Erythroblast (primary cell): ENCODE measurements at regions not wholly inside any gene's neighbourhood (a gene's known extent, or its start where the extent isn't known, plus 50 kb on each side); places are given as distances from the start of the nearest gene placed in this dataset.

Experiments
- DNase-seq, 2 experiments: peaks; one replicate each; lab custom pipeline; 2025; lab: John Stamatoyannopoulos, UW
- GATA1 ChIP-seq: IDR thresholded peaks from 2 replicates; pipeline ENCODE4 v1.6.1; 2011; ENCODE audit warnings: low read depth, mild to moderate bottlenecking, control low read depth, low read length, moderate library complexity
- POLR2A ChIP-seq: IDR thresholded peaks from 2 replicates; pipeline ENCODE4 v1.6.1; 2011; ENCODE audit warnings: mild to moderate bottlenecking, low read length

- no peak for DNase-seq
- TF ChIP-seq GATA1 = no peak
- TF ChIP-seq POLR2A = no peak
Observed at GRCh38 chr11:41851743-41852142, 392.3 kb upstream of the LRRC4C start.

- DNase-seq = no peak
- TF ChIP-seq GATA1 (no peak), POLR2A (no peak)
Observed at GRCh38 chr11:41861838-41862237, 402.4 kb upstream of the LRRC4C start.

- no peak for DNase-seq
Observed at GRCh38 chr11:41866525-41866924, 407.1 kb upstream of the LRRC4C start.

DNA sequence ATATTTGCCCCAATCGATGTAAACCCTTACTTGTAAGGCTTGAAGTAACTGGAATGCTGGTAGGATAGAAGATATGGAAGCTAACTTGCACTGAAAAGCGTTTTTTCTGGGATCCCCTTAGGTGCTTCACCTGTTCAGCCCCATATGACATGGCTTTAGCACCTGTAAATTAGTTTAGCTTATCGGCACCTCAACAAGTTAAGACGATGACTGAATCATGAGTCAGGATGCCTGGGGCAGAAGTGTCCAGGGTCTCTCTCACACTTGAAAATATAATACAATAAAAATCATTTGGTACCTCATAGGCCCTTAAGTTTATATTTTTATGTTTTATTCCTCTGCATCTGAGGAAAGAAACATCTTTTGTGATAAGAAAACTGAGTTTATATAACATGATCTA, 409.2 kb upstream of the LRRC4C start:
- TF ChIP-seq GATA1 (no peak), POLR2A (no peak)
- no peak for DNase-seq

More at GRCh38 chr11:41866525-41866924, 407.1 kb upstream of the LRRC4C start:
- TF ChIP-seq POLR2A (no peak), GATA1 (no peak)

GRCh38 chr11:41872426-41872825, 413.0 kb upstream of the LRRC4C start:
- DNase-seq = no peak
- TF ChIP-seq GATA1 (no peak), POLR2A (no peak)

GRCh38 chr11:41872870-41873269, 413.4 kb upstream of the LRRC4C start:
- TF ChIP-seq POLR2A (no peak), GATA1 (no peak)
- DNase-seq = no peak

DNA sequence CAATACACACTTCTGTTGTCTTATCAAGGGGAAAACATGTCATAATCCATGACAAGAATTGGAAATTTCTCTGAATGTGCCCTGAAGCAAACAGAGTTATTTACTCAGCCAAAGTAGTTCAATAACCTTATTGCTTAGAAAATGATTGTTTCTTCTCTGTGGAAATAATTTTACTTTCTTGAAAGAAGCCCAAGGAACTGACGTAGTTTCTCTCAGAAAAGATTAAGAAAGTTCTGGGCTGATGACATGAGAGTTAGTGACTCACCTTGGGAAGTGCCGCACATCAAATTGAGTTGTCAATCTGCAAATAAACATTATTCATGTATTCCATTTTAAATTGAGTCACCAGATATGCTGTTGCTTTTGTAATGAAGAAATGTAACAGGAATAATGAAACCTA, 418.6 kb upstream of the LRRC4C start:
- TF ChIP-seq POLR2A (no peak), GATA1 (no peak)
- no peak for DNase-seq

DNA sequence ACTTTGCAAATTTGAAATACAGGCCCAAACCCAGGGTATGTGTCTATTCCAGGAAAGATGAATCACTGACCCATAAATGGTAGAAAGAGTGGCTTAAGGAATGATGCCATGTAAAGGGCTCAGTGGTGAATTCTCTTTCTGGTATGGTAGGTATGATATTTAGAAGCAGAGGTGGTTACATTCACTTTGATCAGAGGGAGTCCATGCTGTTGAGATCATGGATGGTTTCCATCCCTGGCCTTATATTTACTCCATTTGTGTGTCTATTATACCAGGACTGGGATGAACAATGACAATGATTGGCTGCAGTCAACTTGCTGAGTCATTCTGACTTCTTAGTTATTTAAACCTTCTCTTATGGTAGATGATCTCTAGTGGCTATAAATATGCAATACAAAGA, 419.8 kb upstream of the LRRC4C start:
- TF ChIP-seq POLR2A (no peak), GATA1 (no peak)
- DNase-seq = no peak

DNA sequence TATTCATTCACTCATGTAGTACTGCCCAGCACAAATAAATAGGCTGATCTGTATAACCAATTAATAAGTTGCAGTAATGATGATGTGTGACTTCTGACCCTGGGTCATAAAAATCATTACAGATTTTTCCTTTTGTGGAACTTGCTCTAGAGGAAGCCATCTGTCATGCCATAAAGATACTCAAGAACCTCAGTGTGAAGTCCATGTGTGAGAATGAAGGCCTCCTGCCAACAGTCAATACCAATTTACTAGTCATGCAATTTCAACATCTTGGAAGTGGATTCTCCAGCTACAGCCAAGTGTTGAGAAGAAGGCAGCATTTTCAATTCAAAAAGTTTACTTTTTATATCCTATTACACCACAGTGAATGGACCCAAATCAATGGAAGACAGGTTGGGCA, 435.6 kb upstream of the LRRC4C start:
- DNase-seq = no peak
- TF ChIP-seq GATA1 (no peak), POLR2A (no peak)

DNA sequence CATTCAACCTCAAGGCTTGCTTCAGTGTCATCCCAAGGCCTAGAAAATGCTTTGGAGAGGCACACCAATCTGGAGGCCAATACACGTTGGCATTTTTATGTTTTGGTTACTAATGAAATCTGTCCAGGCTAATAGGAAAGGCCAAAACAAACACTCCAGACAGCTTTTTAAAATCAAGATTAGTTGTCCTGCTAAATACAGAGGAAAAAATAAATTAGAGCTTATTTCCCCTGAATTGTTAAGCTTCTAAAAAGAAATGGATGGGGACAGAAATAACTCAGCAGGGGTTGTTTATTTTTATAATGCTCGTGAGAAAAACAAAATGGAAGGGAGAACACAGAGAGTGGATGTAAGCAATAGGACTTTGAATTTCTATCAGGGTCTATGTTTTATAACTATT, 438.5 kb upstream of the LRRC4C start:
- no peak for DNase-seq
- TF ChIP-seq POLR2A = no peak
- TF ChIP-seq GATA1 = no peak

- no peak for DNase-seq
Observed at GRCh38 chr11:41917900-41918299, 458.4 kb upstream of the LRRC4C start.

DNA sequence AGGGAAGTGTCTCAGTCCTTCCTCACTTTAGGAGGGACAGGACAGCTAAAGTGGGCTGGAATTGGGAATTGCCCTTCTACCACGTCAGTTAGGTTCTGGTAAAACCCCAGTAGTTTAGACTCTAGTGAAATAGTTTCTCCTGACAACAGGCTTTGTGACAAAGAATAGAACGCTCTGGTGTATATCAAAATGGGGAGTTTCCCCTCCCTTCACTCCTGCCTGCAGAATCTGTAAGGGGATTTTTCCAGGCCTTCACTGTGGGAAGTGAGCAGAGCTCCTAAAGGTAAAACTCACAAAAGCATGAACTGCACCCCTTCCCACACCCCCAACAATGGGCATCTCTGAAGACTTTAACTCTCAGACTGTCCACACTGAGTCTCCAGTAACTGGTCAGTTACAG, 460.9 kb upstream of the LRRC4C start:
- DNase-seq = no peak

More at GRCh38 chr11:41917900-41918299, 458.4 kb upstream of the LRRC4C start:
- TF ChIP-seq POLR2A = no peak
- no peak for TF ChIP-seq GATA1

GRCh38 chr11:41921746-41922390, 462.4 kb upstream of the LRRC4C start:
- DNase-seq = no peak
- TF ChIP-seq POLR2A = no peak
- TF ChIP-seq GATA1 = no peak

More for the DNA sequence above, 460.9 kb upstream of the LRRC4C start:
- TF ChIP-seq GATA1 (no peak), POLR2A (no peak)

DNA sequence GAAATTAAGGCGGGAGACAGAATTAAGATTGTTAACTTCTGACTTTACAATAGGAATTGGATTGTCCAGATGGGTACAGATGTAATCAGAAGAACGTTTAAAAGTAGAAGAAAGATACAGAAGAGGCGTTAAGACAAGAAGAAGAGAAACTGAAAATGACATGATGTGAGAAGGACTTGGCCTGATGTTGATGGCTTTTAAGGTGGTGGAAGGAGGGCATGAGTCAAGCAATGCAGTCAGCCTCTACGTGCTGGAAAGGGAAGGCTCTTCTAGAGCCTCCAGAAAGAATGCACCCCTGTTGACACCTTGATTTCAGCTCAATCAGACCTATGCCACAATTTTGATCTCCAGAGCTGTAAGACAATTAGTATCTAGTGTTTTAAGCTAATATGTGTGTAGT, 466.9 kb upstream of the LRRC4C start:
- TF ChIP-seq GATA1 (no peak), POLR2A (no peak)
- DNase-seq = no peak

DNA sequence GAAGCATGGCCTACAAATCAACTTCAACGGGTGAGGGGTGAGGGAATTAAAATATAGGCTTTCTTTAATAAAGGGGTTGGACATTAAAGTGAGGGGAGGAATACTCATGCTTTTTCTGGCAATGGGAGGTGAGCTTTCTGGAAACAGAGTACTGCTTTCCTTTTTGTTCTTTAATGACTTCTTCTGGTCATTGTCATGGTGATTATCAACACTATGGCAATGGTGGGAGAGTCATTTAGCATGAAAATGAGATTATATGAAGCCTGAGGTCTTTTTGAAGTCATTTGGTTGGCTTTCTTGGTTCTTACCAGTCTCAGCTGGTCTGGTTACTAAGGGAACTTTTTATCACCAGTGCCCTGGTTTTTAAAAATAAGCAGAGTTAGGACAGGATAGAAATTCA, 475.8 kb upstream of the LRRC4C start:
- TF ChIP-seq GATA1 = no peak
- no peak for TF ChIP-seq POLR2A
- DNase-seq = no peak

GRCh38 chr11:41935795-41936194, 476.3 kb upstream of the LRRC4C start:
- TF ChIP-seq GATA1 (no peak), POLR2A (no peak)

More at GRCh38 chr11:41935795-41936194, 476.3 kb upstream of the LRRC4C start:
- DNase-seq = no peak
